ENCODE measurements at regions not wholly inside any gene's neighbourhood (a gene's known extent, or its start where the extent isn't known, plus 50 kb on each side); places are given as distances from the start of the nearest gene placed in this dataset.

DNA sequence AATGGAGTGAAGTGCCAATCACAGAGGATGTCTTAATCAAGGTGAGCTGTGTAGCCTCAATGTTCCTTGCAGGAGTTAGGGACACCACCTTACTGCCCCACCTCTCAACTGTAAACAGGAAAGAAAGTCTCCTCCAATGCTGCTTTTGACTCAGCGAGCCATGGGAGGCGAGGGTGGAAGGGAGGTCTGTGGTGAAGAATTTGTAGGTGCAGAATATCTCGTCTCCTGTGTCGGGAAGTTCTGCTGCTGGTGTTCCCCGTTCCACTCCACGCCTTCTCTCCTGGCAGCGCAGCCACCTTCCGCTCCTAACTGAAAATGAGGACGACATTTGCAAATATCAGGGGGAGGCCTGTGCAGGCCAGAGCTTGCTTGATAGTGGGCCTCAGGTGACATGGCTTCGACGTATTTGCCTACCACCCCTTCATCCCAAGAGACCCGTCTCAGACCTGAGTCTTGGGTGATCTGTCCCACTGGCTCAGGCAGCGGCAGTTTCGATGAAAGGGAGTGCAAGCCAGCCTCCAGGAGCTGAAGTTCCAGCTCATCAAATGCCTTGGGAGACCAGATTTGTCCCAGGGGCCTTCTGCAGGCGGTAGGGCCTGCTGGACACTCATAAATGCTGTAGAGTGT lies 368.3 kb upstream of the C1orf174 start:
- no peak overlapping the region for H3K4me2 ChIP-seq (ENCODE audit: insufficient read depth, low read length)
- no peaks in the 10 kb centered on the region for H3K27me3 ChIP-seq (ENCODE audit: insufficient read depth, low read length)
- TF ChIP-seq, protein P1, sequence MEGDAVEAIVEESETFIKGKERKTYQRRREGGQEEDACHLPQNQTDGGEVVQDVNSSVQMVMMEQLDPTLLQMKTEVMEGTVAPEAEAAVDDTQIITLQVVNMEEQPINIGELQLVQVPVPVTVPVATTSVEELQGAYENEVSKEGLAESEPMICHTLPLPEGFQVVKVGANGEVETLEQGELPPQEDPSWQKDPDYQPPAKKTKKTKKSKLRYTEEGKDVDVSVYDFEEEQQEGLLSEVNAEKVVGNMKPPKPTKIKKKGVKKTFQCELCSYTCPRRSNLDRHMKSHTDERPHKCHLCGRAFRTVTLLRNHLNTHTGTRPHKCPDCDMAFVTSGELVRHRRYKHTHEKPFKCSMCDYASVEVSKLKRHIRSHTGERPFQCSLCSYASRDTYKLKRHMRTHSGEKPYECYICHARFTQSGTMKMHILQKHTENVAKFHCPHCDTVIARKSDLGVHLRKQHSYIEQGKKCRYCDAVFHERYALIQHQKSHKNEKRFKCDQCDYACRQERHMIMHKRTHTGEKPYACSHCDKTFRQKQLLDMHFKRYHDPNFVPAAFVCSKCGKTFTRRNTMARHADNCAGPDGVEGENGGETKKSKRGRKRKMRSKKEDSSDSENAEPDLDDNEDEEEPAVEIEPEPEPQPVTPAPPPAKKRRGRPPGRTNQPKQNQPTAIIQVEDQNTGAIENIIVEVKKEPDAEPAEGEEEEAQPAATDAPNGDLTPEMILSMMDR (IDR thresholded peaks at IDR 0.05; ENCODE audit: extremely low read depth, low read depth, low read length) = no peak
- no peak for DNase-seq (ENCODE audit: insufficient read length, low spot score, missing footprints)
- H3K27ac ChIP-seq (ENCODE audit: low read depth, low read length) = no peak overlapping the region
- H3K36me3 ChIP-seq (ENCODE audit: insufficient read depth, low read length) = no peaks in the 10 kb centered on the region
- no peaks in the 10 kb centered on the region for H3K79me2 ChIP-seq (ENCODE audit: insufficient read depth, low read length)
- no peak overlapping the region for H2AFZ ChIP-seq (ENCODE audit: low read length)
- H3K4me1 ChIP-seq (ENCODE audit: insufficient read depth, low read length) = no peaks in the 10 kb centered on the region
- H3K4me3 ChIP-seq (ENCODE audit: insufficient read depth, low read length) = no peak overlapping the region
- H3K9me3 ChIP-seq (ENCODE audit: low read depth, low read length) = no peaks in the 10 kb centered on the region
- no peaks in the 10 kb centered on the region for H4K20me1 ChIP-seq (ENCODE audit: insufficient read depth, low read length)

DNA sequence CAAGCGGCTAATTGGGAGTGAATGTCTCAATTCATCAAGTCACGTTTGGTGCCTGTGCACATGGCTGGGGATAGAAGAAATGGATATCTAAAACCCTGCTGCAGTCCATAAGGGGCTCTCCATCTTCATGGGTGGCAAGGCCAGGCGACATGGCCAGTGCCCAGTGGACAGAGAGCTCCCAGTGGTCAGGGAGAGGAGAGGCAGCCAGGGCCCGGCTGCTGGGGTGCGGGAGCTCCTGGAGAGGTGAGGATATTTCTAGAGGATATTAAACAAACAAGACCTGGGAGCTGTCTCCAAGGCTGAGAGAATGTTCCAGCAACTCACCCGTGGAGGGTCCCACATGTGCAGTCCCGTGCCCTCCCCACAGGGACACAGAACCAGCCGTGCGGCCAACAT lies 368.8 kb upstream of the C1orf174 start:
- Histone ChIP-seq H3K27ac (ENCODE audit: low read depth, low read length) (no peak overlapping the region), H3K4me3 (ENCODE audit: insufficient read depth, low read length) (no peak overlapping the region), H3K27me3 (ENCODE audit: insufficient read depth, low read length) (no peaks in the 10 kb centered on the region), H3K4me2 (ENCODE audit: insufficient read depth, low read length) (no peak overlapping the region), H4K20me1 (ENCODE audit: insufficient read depth, low read length) (no peaks in the 10 kb centered on the region), H2AFZ (ENCODE audit: low read length) (no peak overlapping the region), H3K36me3 (ENCODE audit: insufficient read depth, low read length) (no peaks in the 10 kb centered on the region), H3K79me2 (ENCODE audit: insufficient read depth, low read length) (no peaks in the 10 kb centered on the region), H3K4me1 (ENCODE audit: insufficient read depth, low read length) (no peaks in the 10 kb centered on the region), H3K9me3 (ENCODE audit: low read depth, low read length) (no peaks in the 10 kb centered on the region)
- no peak for DNase-seq (ENCODE audit: insufficient read length, low spot score, missing footprints)
- TF ChIP-seq, protein P1 (IDR thresholded peaks at IDR 0.05; ENCODE audit: extremely low read depth, low read depth, low read length) = no peak

DNA sequence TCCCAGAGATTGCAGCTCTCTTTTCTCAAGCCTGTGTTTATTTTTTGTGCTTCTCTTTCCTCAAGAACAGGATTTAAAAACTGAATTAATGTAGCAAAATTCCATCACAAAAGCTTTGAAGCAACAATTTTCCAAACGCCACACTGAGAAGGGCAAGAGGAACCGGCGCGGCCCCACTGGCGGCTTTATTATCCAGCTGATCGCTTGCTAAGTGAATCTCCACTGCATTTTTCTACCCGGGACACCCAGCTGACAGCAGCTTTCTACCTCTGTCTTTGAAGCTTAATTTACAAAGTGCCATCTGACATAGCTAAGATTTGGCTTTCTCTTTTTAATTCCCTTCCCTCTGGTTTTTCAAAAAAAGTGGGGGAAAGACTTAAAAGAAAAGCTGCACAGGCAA lies 369.3 kb upstream of the C1orf174 start:
- Histone ChIP-seq H3K27me3 (ENCODE audit: insufficient read depth, low read length) (no peaks in the 10 kb centered on the region), H3K4me2 (ENCODE audit: insufficient read depth, low read length) (no peak overlapping the region), H3K27ac (ENCODE audit: low read depth, low read length) (no peak overlapping the region), H3K79me2 (ENCODE audit: insufficient read depth, low read length) (no peaks in the 10 kb centered on the region), H3K4me1 (ENCODE audit: insufficient read depth, low read length) (no peaks in the 10 kb centered on the region), H4K20me1 (ENCODE audit: insufficient read depth, low read length) (no peaks in the 10 kb centered on the region), H3K4me3 (ENCODE audit: insufficient read depth, low read length) (no peak overlapping the region), H2AFZ (ENCODE audit: low read length) (no peak overlapping the region), H3K36me3 (ENCODE audit: insufficient read depth, low read length) (no peaks in the 10 kb centered on the region), H3K9me3 (ENCODE audit: low read depth, low read length) (no peaks in the 10 kb centered on the region)
- no peak for DNase-seq (ENCODE audit: insufficient read length, low spot score, missing footprints)
- TF ChIP-seq, protein P1 (IDR thresholded peaks at IDR 0.05; ENCODE audit: extremely low read depth, low read depth, low read length) = no peak

DNA sequence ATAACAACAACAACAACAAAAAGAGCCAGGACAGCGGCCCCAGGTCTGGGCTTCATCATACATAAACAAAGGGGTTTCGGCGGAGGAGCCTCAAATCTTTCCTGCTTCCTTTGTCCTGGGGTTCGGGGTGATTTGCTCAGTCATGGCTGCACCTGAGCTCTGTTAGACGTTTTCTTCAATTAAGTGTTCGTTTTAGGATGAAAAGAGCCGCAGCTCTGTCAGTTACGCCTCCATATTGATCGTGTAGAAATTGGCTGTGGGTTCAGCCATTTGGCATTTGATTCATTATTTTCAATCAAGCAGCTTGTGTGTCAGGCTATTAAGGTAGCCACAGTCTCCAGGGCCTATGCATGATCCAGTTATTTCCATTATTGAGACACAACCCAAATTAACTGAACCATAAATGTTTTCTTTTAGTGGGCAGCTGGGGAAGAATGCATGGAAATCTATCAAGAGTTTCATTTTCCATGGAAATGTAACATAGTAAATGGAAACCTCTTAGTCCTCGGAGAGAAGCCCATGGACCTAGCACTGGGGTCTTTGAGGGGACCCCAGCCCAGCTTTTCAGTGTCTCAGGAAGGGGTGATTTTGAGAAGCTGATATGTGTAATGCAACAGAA lies 370.0 kb upstream of the C1orf174 start:
- no peaks in the 10 kb centered on the region for H3K79me2 ChIP-seq (ENCODE audit: insufficient read depth, low read length)
- H3K4me1 ChIP-seq (ENCODE audit: insufficient read depth, low read length) = no peaks in the 10 kb centered on the region
- H3K36me3 ChIP-seq (ENCODE audit: insufficient read depth, low read length) = no peaks in the 10 kb centered on the region
- no peak overlapping the region for H3K4me2 ChIP-seq (ENCODE audit: insufficient read depth, low read length)
- TF ChIP-seq, protein P1 (IDR thresholded peaks at IDR 0.05; ENCODE audit: extremely low read depth, low read depth, low read length) = no peak
- DNase-seq (ENCODE audit: insufficient read length, low spot score, missing footprints) = no peak
- no peaks in the 10 kb centered on the region for H3K9me3 ChIP-seq (ENCODE audit: low read depth, low read length)
- no peak overlapping the region for H2AFZ ChIP-seq (ENCODE audit: low read length)
- H3K27ac ChIP-seq (ENCODE audit: low read depth, low read length) = no peak overlapping the region
- no peak overlapping the region for H3K4me3 ChIP-seq (ENCODE audit: insufficient read depth, low read length)
- H3K27me3 ChIP-seq (ENCODE audit: insufficient read depth, low read length) = no peaks in the 10 kb centered on the region
- no peaks in the 10 kb centered on the region for H4K20me1 ChIP-seq (ENCODE audit: insufficient read depth, low read length)

All from osteoblast (primary cell).